ENCODE measurements at regions not wholly inside any gene's neighbourhood (a gene's known extent, or its start where the extent isn't known, plus 50 kb on each side); places are given as distances from the start of the nearest gene placed in this dataset.

DNA sequence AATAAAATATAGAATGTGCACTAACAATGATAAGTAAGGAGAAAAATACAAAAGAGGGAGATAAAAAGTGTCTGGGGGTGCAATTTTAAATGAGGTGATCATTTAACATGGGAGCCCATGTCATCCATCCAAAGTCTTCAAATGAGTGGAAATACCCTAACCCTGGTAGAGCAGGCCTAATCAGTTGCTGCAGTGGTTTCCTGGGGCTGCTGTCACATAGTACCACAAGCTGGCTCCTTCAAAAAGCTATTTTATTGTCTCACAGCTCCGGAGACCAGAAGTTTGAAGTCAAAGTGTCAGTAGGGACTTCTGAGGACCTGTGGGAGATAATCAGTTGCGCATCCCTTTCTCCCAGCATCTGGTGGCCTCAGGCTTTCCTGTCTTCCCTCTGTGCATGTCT, 717.9 kb downstream of the DIAPH3 start:
- Histone ChIP-seq H3K23ac (ENCODE audit: insufficient read length, low read depth, low read length) (no peak overlapping the region), H3K27me3 (ENCODE audit: insufficient read depth, low read length) (no peaks in the 10 kb centered on the region), H3K14ac (ENCODE audit: insufficient read depth, low read length) (no peak overlapping the region), H3K79me1 (ENCODE audit: insufficient read depth, low read depth, low read length, poor library complexity, severe bottlenecking) (no peaks in the 10 kb centered on the region), H3K79me2 (ENCODE audit: insufficient read depth, low read length) (no peaks in the 10 kb centered on the region), H3T11ph (ENCODE audit: low read length) (no peak overlapping the region), H2BK15ac (ENCODE audit: low read depth, low read length) (no peak overlapping the region), H2BK5ac (ENCODE audit: insufficient read length, low read length) (no peak overlapping the region), H4K8ac (replicated peaks; ENCODE audit: insufficient read length, low read depth, low read length) (no peak overlapping the region), H3K18ac (ENCODE audit: insufficient read length, low read depth, low read length) (no peak overlapping the region), H3K9me3 (ENCODE audit: control insufficient read depth, low read depth, low read length) (no peaks in the 10 kb centered on the region), H3K23me2 (ENCODE audit: insufficient read length, low read depth, low read length, poor library complexity, severe bottlenecking) (no peaks in the 10 kb centered on the region), H3K4ac (ENCODE audit: low read depth, low read length) (no peak overlapping the region), H3K9ac (ENCODE audit: extremely low read depth, insufficient read length, low read length) (no peak overlapping the region), H3K56ac (ENCODE audit: insufficient read length, low read depth, low read length) (no peak overlapping the region), H3K4me2 (ENCODE audit: insufficient read depth, insufficient read length, low read length) (no peak overlapping the region), H4K20me1 (ENCODE audit: control insufficient read depth, insufficient read depth, insufficient read length) (no peaks in the 10 kb centered on the region), H4K91ac (ENCODE audit: insufficient read length, low read depth, low read length) (no peak overlapping the region), H2AK5ac (ENCODE audit: insufficient read length, low read length) (no peak overlapping the region), H3K4me1 (ENCODE audit: insufficient read depth, low read length) (peaks cover 20% of the 10 kb centered on the region), H2BK20ac (ENCODE audit: low read depth, low read length, poor library complexity, severe bottlenecking) (no peak overlapping the region), H3K27ac (ENCODE audit: insufficient read length, low read depth, low read length) (no peak overlapping the region), H4K5ac (ENCODE audit: insufficient read length, low read depth, low read length) (no peak overlapping the region), H2BK120ac (ENCODE audit: low read depth, low read length, poor library complexity, severe bottlenecking) (no peak overlapping the region), H2AFZ (ENCODE audit: low read length) (no peak overlapping the region), H2BK12ac (ENCODE audit: insufficient read length, low read depth, low read length) (no peak overlapping the region)
- TF ChIP-seq, protein P1, sequence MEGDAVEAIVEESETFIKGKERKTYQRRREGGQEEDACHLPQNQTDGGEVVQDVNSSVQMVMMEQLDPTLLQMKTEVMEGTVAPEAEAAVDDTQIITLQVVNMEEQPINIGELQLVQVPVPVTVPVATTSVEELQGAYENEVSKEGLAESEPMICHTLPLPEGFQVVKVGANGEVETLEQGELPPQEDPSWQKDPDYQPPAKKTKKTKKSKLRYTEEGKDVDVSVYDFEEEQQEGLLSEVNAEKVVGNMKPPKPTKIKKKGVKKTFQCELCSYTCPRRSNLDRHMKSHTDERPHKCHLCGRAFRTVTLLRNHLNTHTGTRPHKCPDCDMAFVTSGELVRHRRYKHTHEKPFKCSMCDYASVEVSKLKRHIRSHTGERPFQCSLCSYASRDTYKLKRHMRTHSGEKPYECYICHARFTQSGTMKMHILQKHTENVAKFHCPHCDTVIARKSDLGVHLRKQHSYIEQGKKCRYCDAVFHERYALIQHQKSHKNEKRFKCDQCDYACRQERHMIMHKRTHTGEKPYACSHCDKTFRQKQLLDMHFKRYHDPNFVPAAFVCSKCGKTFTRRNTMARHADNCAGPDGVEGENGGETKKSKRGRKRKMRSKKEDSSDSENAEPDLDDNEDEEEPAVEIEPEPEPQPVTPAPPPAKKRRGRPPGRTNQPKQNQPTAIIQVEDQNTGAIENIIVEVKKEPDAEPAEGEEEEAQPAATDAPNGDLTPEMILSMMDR (conservative IDR thresholded peaks at IDR 0.05): no peak
- no peak for DNase-seq
- no CpG with 5 or more reads among the region's 2 CpGs for WGBS (ENCODE audit: extremely low coverage, insufficient read length, low lambda C conversion rate)
- peaks cover 4 to 8% (median 5%) of the 10 kb centered on the region in 3 experiments; a peak in 4 of 7 replicates for H3K36me3 Mint-ChIP-seq (ENCODE audit: insufficient read depth in 1 of 3, low read depth in 3 of 3)
- H3K27me3 Mint-ChIP-seq (ENCODE audit: low read depth): peaks cover 2% of the 10 kb centered on the region; the same call in 1 of the 2 replicates
- peaks cover 74 to 91% of the 10 kb centered on the region in 2 experiments for H3K4me1 Mint-ChIP-seq
- H3K27ac Mint-ChIP-seq: peak overlapping the region in 2 of 3 experiments; percentile 30 to 45; a peak in 2 of 7 replicates
- no peak overlapping the region for H3K4me3 Mint-ChIP-seq
- peaks cover 0 to 4% of the 10 kb centered on the region in 2 experiments; a peak in 2 of 5 replicates for H3K9me3 Mint-ChIP-seq
